ENCODE measurements at regions not wholly inside any gene's neighbourhood (a gene's known extent, or its start where the extent isn't known, plus 50 kb on each side); places are given as distances from the start of the nearest gene placed in this dataset.
A peak's percentile ranks its signal among the peaks of the same experiment; 100 is the strongest.

DNA sequence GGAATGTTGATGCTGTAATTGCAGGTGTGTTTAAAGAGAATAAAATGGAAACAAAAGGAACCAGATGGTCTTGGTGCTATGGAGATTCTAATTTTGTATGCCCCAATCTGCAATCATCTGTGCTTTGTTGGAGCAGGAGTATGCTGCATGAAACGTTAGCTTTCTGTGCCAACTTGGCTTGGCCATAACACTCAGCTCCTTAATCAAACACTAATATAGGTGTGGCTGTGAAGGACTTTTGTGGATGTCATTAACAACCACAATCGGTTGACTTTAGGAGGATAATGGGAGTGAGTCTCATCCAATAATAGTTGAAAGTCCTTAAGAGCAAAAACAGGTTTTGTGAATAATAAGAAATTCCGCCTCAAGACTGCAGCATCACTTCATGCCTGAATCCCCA lies 399.2 kb downstream of the NLGN4X start:
- no peak for DNase-seq (ENCODE audit: low read depth)

DNA sequence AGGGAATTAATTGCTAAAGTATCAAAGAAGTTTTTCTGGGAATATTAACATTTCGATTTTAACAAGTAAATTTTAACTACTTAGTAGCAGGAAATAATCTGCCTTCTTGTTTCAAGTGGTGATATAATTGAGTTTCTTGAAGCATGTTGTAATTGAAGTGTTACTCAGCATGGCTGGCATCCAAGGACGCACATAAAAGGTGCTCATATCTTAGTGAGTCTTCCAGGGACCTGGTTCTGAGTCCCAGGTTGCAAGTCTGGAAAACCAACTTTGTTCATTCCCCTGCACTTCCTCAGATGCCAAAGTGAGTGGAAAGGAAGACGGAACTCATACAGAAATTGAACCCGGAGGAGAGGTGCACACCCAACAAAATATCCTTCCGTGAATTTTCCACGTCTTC lies 399.6 kb downstream of the NLGN4X start:
- DNase-seq (ENCODE audit: low read depth), result no peak

DNA sequence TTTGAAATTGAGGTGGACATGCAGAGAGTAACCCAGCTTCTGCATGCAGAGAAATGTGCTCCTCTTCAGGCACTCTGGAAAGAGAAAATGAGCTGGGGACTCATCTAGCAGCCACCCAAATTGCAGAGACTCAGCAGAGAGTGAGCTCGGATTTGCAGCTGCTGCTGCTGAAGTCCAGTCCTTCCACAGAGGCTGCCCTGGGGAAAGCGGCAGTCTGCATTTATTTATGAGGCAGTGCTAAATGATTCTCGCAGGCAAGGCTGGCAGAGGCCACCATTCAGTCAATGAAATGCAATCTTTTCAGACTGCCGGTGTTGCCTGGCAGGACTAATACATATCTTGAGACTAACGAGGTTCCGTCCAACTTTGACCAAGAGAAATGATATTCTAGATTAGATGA lies 404.8 kb downstream of the NLGN4X start:
- no peak for DNase-seq (ENCODE audit: low read depth)

DNA sequence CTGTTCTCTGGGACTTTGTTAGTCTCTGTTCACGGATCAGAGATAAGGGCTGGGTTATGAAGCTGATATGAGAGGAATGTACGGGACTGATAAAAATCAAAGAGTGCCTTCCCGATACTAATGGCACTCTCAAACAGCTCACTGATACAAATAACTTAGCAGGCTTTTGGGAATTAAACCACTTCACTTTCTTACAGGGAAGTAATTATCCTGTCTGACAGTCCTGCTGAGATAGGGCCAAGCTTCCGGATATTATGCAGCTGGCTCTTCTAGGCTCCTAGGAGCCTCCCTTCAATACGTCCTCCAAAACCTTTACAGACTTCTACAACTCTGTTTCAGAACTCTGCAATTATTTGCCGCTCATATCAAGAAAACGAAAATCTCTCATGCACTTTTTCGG lies 418.0 kb downstream of the NLGN4X start:
- DNase-seq (ENCODE audit: low read depth), result no peak

DNA sequence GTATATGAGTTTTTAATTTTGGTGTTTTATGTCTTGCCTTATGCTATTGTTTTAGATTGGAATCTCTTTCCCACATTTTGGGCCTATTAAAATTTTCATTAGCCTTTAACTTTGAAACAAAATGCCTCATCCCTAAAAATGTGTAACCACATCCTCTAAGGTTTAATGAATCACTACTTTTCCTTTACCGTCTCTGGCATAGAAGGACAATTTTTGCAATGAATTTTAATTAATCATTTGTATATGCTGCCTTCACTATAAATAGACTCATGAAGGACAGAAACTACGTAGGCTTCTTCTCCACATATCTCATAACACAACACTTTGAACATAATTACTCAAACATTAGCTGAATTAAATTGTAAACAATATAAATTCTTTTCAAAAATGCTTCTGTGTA lies 421.5 kb downstream of the NLGN4X start:
- DNase-seq (ENCODE audit: low read depth), result peak; percentile 10

DNA sequence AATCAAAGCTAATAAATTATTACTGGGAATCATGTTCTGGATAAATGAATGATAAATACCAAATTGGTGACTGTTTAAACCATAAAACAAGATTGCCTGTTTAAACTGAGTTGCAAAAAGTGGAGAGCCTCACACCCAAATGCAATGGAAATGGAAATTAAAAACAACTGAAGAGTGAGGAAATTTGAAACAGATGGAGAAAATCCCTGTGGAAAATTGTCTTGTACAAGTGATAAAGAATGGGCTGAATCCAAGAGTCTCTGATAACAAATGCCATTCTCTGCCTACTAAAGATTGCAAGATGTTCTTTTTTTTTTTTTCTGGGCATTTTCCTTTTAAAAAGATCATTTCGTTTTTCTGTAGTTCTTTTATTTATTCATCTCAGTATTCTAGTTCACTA lies 426.3 kb downstream of the NLGN4X start:
- DNase-seq (ENCODE audit: low read depth), result no peak

DNA sequence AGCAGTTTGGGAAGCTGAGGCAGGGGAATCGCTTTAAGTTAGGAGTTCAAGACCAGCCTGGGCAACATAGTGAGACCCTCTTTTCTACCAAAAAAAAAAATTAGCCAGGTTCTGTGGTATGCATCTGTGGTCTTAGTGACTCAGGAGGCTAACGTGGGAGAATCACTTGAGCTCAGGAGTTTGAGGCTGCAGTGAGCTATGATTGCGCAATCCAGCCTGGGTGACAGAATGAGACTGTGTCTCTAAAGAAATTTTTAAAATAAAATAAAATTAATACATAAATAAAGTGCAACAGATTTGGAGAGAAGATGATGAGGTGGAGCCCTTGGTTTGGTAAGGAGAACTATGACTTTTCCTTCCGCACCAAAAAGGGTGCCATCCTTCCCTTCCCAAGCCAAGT lies 436.9 kb downstream of the NLGN4X start:
- DNase-seq (ENCODE audit: low read depth), result no peak

DNA sequence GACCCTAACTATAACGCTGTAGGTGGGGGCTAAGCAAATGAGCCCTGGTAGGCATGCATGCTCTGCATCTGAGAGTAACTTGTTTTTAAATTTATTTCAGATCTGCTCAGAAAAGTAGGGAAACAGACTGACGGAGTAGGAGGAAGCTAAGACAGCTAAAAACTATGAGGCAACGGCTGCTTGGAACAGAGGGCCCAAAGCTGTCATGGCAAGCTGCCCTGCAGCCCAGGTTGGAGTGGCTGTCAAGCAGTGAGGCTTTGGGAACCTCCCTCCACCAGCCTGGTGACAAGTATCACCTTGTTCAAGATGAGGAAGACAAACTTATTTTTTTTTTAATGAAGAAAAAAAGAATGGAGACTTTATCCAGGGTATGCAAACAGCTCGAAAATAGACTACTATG lies 439.8 kb downstream of the NLGN4X start:
- DNase-seq (ENCODE audit: low read depth), result no peak

DNA sequence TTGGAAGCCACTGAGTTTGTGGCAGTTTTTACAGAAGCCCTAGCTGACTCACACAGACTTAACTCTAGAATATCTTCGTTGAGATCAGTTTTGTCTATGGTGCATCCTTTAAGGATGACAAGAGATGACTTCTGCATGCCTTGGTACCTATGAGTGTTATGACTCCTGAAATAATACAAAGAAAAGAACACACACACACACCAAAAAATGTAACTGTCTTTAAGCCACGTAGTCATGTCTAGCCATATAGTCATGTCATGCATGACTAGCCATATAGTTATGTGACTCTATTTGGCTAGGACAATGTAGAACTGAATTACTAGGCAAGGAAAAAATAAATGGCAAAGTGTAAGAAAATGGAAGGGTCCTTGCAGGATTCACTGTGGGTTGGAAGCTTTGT lies 447.8 kb downstream of the NLGN4X start:
- DNase-seq (ENCODE audit: low read depth), result no peak

DNA sequence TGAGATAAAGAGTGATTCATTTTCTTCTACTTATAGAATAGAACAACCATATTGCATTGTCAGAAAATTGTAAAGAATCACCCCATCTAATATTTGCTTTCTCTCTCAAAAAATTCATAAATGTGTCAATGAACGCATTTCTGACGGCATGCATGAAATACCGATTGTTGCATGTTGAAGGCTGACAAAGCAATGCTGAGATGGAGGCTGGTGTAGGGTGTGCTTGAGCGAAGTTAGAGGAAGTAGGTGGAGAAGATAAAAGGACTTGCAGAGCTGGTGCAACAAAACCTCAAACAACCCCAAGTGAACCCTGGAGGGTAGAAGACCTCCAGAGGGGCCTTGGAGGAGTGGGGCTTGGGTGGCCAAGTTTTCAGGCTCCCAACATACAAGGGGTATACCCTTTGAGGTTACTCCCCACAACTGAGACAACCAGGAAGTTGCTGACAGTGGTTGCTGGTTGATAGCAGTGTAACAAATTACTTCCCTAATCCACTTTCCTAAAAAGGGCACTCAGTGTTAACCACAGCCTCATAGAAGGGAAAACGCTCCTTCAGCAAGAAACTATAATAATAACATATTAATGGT lies 452.7 kb downstream of the NLGN4X start:
- DNase-seq (ENCODE audit: low read depth), result no peak

DNA sequence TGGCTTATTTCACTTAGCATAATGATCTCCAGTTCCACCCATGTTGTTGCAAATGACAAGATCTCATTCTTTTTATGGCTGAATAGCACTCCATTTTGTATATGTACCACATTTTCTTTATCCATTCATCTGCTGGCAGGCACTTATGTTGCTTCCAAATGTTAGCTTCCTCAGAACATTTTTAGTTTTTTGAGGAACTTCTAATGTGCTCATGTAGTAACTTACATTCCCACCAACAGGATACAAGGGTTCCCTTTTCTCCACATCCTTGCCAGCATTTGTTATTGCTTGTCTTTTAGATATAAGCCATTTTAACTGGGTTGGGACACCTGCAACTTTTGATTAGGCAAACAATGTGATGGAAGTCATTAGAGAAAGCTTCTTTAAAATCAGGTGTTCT lies 454.2 kb downstream of the NLGN4X start:
- DNase-seq (ENCODE audit: low read depth), result no peak

DNA sequence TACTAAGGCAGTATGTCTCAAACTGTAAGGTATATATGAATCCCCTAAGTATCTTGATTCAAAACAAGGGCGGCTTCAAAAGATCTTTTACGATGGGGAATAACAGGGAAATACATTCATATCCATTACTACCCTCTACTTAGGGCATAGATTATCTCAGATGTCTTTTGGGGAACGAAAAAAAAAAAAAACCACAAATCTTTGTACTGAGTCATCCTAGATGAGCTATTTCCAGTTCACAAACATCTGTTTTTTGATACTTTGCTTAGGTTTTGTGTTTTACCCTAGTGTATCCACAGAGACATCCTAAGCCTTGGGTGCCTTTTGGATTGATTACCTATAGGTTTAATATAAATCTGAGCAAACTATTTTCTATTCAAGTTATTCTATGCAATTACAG lies 457.2 kb downstream of the NLGN4X start:
- DNase-seq (ENCODE audit: low read depth), result peak; percentile 3

DNA sequence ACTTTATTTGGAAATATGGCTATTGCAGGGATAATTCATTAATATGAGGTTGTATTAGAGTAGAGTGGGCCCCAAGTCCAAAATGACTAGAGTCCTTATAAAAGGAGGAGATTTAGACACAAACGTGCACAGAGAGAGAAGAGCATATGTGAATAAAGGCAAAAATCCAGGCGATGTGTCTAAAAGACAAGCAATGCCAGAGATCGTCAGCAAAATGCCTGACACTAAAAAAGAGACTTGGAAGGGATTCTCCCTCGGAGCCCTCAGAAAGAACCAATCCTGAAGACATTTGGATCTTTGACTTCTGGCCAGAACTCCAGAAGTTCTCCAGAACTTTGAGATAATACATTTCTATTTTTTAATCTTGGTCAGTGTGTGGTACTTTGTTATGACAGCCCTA lies 472.1 kb downstream of the NLGN4X start:
- no peak for DNase-seq (ENCODE audit: low read depth)

DNA sequence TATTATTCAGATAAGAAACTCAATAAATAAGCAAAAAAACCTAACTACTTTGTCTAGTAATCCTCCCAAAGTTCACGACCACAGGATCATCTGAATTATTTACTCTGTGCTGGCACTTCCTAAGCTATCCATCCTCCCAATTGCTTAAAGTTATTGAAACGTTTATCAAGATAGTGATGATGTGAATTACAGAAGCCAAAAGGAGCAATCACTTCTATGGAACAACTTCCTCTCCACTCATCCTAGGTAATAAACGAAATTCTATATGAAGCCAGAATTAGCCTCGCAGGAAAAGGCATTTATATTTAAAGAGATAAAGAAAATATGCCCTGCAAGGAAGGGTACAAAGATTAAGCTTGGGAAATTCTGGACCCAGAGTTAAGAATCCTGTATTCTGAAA lies 475.4 kb downstream of the NLGN4X start:
- DNase-seq (ENCODE audit: low read depth), result no peak

DNA sequence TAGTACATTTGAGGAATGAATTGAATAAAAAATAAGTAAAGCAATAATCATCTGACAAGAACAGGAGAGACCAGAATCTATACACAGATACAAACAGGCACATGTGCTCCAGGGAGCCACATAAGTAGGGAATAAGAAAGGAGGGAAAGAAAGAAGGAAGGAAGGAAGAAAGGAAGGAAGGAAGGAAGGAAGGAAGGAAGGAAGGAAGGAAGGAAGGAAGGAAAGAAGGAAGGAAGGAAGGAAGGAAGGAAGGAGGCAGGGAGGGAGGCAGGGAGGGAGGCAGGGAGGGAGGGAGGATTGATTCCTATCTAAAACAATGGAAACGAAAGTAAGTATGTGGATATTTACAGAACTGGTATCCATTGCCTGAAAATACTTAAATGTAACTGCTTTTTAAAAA lies 475.8 kb downstream of the NLGN4X start:
- no peak for DNase-seq (ENCODE audit: low read depth)

DNA sequence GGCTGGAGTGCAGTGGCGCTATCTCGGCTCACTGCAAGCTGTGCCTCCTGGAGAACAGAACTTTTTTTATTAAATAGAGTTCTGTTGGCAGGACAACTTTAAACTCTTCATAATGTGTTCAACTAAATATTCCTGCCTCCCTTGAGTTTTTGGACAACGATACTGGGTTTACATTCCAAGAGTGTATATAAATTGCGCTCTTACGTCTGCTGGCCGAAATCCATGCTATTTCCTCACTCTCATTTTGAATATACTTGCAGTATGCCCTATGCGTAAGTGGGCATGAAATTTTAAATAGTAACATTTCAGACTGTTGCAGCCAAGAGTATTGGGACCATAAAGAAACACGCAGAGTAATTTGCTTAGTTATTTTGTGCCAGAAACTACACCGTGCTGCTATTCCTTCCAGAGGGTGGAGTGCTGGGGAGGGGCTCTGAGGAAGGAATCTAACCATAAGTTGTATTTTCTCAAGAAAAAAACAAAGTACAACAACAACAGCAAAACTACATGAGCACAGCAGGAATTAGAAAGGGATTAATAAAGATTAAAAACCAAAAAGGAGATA lies 480.0 kb downstream of the NLGN4X start:
- DNase-seq (ENCODE audit: low read depth), result no peak

DNA sequence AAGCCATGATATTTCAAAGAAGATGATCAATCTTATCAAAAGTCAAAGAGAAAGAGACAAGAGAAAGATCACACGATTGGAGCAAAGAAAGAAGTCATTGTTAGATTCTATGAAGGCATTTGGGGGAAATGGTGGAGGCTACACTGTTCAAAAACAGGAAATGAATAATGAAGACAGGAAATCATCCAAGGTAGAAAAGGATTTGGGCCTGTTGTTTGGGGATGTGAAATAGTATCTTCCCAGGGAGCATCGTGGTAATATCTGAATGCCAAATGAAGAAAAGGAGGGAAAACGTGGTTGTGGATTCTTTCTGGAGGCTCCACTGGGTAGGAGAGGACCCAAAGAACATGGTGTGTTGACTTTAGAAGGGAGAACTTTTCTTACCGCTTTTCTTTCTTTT lies 482.4 kb downstream of the NLGN4X start:
- DNase-seq (ENCODE audit: low read depth), result no peak

DNA sequence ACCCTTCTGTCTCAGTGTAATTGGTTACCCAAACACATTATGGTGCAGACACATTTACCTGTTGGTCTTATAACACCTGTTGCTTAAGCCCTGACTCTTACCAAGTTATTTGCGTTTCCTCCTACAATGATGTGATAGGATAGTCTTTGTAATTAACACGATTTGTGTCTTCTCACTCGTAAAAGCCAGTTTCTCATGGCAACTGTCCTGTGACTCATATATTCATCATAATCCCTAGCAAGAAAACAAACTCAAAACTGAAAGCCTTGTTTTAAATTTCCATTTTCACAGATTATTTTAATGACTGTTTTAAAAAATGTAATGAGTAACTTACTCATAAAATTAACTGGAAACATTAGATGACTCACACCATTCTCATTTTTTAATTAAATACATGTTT lies 495.2 kb downstream of the NLGN4X start:
- no peak for DNase-seq (ENCODE audit: low read depth)

DNA sequence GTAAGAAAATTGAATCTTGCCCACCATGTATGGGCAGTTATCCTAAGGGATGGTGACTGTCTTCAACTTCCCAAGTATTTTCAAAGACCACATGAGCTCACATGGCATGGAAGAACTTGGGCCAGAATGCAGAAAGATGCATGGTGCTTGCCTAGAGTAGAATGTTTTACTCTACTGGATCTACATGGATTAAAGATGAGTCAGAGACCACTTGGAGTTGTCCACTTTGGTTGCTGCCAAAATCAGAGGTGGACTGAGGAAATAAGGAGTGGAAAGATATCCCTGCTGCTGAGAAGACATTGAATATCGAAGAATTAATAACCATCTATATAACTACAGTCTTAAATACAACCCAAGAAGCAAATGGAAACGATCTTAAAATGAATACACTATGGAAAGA lies 498.1 kb downstream of the NLGN4X start:
- DNase-seq (ENCODE audit: low read depth), result no peak

DNA sequence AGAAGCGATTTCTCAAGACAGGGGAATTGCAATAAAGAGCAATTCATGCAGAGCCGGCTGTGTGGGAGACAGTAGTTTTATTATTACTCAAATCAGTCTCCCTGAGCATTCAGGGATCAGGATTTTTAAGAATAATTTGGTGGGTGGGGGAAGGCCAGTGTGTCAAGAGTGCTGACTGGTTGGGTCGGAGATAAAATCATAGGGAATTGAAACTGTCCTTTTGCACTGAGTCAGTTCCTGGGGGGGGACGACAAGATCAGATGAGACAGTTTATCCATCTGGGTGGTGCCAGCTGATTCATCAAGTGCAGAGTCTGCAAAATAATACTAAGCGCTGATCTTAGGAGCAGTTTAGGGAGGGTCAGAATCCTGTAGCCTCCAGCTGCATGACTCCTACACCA lies 502.4 kb downstream of the NLGN4X start:
- no peak for DNase-seq (ENCODE audit: low read depth)

DNA sequence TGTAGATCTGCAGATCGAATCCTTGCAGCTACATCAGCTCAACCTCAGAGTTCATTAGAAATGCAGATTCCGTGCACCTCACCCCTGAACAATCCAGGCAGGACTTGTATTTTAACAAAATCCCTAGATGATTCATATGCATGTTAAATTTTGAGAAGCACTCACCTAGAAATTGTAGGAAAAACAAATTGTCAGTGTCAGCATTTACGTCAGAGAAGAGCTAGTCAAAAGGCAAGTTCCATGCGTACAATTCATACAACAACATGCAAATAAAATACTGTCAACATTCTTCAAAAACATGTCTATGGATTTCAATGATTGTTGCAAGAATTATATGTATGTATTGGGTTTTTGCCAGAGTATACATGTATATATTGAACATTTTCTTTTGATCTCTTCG lies 504.5 kb downstream of the NLGN4X start:
- DNase-seq (ENCODE audit: low read depth), result no peak

DNA sequence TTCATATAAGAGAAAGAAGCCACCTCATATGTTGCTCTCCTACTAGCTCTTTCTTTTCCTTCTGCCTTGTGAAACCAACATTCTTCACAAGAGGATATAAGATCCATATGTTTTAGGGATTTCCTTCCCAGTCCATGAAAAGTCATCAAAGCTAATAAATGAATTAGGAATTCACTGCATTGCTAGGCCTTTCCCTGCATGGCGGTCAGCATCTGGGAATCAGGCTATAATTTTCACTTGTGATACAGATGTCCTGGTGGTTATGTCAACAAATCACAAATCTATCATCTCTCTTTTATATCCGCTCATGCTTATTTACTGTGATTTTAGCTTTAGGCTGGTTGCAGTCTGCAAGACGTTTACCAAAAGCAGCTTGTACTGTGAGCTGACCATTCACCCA lies 510.0 kb downstream of the NLGN4X start:
- no peak for DNase-seq (ENCODE audit: low read depth)

DNA sequence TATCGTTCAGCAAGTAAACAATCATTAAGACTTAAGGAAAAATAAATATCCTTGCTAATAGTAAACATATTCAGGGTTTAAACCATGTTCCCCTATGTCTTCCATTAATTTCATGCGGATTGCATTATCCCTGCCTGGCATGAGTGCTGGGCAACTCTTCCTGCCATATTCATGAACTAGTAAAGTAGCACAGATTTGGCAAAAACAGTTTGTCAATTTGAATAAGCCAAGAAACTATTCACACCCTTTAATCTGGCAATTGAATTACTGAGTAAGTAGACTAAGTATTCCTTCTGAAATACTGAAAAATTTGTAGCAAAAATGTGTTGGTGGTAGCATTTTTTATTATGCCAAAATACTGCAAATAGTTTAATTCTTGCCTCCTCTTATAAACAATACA lies 512.0 kb downstream of the NLGN4X start:
- DNase-seq (ENCODE audit: low read depth), result no peak

DNA sequence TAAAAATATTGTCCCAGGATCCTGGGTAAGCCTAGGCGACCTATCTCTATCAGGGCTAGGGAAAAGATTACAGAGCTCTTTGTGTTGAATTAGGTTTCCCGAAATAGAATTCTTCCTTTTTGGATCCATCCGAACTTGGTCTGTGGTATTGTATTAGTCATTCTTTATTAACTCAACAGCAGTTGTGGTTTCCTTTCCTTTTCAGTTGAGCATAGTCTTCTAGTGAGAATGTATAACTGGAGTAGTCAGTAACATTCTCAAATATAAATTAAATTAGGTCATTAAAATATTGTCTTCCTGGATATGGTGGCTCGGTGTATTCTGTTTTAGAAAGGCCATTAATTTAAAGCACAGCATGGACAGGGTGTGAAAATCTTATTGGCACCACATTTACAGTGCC lies 520.4 kb downstream of the NLGN4X start:
- DNase-seq (ENCODE audit: low read depth), result peak; percentile 43

DNA sequence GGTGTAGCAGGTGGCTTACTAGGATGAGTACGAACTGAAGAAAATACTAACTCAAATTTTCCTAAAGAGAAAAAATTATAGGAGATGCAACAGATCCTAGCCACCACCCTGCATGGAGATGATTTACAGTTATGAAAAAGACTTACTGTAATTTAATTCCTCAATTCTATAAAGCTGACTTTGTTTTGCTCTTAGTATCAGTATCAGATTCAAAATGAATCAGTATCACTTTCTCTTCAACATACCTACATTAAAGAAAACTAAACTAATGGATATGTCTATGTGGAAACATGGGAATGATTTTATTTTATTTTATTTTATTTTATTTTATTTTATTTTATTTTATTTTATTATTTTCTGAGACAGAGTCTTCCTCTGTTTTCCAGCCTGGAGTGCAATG lies 525.8 kb downstream of the NLGN4X start:
- no peak for DNase-seq (ENCODE audit: low read depth)

Data from GM04503 (cell line).